Right atrium auricular region (tissue), 2 donors: ENCODE measurements at regions not wholly inside any gene's neighbourhood (a gene's known extent, or its start where the extent isn't known, plus 50 kb on each side); places are given as distances from the start of the nearest gene placed in this dataset.

Experiments used
- DNase-seq: peaks from one replicate; pipeline ENCODE4 v3.0.0-alpha.2; 2019; ENCODE audit warnings: low spot score
- H3K27ac ChIP-seq, 2 donors: fragments of 200-600 bp; sonication (generic); 1 replicate in 1 of 2; 2 replicates in 1 of 2; pipeline ENCODE4 v1.5.1; 2016 to 2019
- H3K27me3 ChIP-seq, 2 donors: fragments of 200-600 bp; sonication (generic); one replicate each; pipeline versions ENCODE4 v1.5.1 to v1.6.0; 2017 to 2019
- H3K36me3 ChIP-seq: fragments of 200-600 bp; sonication (generic); one replicate; pipeline ENCODE4 v1.5.1; 2016
- H3K4me1 ChIP-seq, 2 donors: fragments of 200-600 bp; sonication (generic); one replicate each; pipeline versions ENCODE4 v1.5.1 to v1.6.0; 2017 to 2019
- H3K4me3 ChIP-seq, 2 donors: fragments of 200-600 bp; sonication (generic); 1 replicate in 1 of 2; 2 replicates in 1 of 2; pipeline ENCODE4 v1.5.1; 2017 to 2019; ENCODE audit warnings: mild to moderate bottlenecking in 1 of 2, moderate library complexity in 1 of 2
- H3K9me3 ChIP-seq, 2 donors: fragments of 200-600 bp; sonication (generic); one replicate each; pipeline ENCODE4 v1.5.1; 2019
- TF ChIP-seq, protein P1 (sequence below), 2 donors: fragments of 200-600 bp; sonication (generic); IDR thresholded peaks; one replicate each; pipeline ENCODE4 v1.5.1; 2019; ENCODE audit warnings: antibody characterized with exemption in 2 of 2

DNA sequence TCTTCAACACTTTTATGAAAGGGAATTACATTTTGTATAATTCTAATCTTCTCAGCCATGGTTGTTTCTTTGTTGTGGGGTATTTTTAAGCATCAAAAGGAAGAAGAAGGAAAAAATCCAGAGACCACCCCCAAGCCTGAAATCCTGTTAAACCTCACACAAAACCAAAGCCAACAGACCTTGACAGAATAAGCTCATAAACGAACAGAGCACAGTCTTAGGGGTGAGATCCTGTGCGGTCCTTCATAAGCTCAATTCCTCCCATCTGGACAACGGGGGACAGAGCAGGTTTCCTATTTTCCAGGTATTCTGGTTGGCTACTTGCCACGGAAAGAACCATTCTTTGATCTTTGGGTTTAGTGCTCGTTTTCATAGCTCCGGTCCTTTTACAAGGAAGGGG, 151.3 kb upstream of the SULF2 start:
- DNase-seq = no peak
- H3K4me3 ChIP-seq = no peak overlapping the region
- H3K4me1 ChIP-seq = no peaks in the 10 kb centered on the region
- H3K27ac ChIP-seq = no peak overlapping the region
- H3K9me3 ChIP-seq = no peaks in the 10 kb centered on the region
- TF ChIP-seq, protein P1, sequence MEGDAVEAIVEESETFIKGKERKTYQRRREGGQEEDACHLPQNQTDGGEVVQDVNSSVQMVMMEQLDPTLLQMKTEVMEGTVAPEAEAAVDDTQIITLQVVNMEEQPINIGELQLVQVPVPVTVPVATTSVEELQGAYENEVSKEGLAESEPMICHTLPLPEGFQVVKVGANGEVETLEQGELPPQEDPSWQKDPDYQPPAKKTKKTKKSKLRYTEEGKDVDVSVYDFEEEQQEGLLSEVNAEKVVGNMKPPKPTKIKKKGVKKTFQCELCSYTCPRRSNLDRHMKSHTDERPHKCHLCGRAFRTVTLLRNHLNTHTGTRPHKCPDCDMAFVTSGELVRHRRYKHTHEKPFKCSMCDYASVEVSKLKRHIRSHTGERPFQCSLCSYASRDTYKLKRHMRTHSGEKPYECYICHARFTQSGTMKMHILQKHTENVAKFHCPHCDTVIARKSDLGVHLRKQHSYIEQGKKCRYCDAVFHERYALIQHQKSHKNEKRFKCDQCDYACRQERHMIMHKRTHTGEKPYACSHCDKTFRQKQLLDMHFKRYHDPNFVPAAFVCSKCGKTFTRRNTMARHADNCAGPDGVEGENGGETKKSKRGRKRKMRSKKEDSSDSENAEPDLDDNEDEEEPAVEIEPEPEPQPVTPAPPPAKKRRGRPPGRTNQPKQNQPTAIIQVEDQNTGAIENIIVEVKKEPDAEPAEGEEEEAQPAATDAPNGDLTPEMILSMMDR (IDR thresholded peaks at IDR 0.05) = no peak
- no peaks in the 10 kb centered on the region for H3K36me3 ChIP-seq
- no peaks in the 10 kb centered on the region for H3K27me3 ChIP-seq

DNA sequence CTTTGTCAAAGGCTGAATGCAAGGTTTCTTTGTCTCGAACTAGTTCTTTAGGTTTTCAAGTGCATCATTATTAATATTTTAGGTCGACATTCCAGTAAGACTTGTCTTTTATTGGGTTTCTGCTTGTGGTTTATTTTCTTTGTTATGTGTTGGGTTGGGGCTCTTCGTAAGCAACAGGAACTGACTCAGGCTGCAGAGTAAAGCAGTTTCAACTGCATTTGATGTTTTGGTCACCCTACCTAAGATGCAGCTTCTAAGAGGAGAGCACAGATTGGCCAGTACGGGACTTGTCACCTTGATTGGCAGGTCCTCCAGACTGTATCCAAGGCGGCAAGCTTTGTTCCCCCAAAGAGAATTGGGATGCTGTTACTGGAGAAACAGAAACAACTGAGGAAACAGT, 149.5 kb upstream of the SULF2 start:
- no peaks in the 10 kb centered on the region for H3K4me1 ChIP-seq
- H3K27ac ChIP-seq = no peak overlapping the region
- DNase-seq = no peak
- TF ChIP-seq, protein P1 (IDR thresholded peaks at IDR 0.05) = no peak
- H3K36me3 ChIP-seq = no peaks in the 10 kb centered on the region
- H3K27me3 ChIP-seq = no peaks in the 10 kb centered on the region
- H3K4me3 ChIP-seq = no peak overlapping the region
- H3K9me3 ChIP-seq = no peaks in the 10 kb centered on the region

DNA sequence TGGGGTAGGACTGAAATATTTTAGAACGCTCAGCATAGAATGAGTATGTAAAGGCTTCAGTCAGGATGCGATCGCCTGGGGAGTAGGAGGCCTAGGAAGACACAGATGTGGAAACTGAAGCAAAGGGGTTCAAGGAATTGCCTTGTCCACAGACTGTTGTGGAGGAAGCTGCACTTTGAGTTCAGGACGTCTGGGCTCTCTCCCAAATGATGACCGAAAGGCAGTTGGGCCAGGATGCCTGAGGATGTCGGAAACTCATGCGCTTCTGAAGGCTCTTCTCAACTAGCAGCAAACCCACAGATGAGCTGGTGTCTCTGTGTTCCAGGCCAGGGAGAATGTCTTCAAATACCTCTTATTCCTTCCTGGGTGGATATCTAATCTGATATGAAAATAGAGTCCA, 146.2 kb upstream of the SULF2 start:
- H3K36me3 ChIP-seq = no peaks in the 10 kb centered on the region
- H3K4me3 ChIP-seq = no peak overlapping the region
- H3K4me1 ChIP-seq = no peaks in the 10 kb centered on the region
- no peak overlapping the region for H3K27ac ChIP-seq
- TF ChIP-seq, protein P1 (IDR thresholded peaks at IDR 0.05) = no peak
- DNase-seq = no peak
- no peaks in the 10 kb centered on the region for H3K9me3 ChIP-seq
- H3K27me3 ChIP-seq = no peaks in the 10 kb centered on the region

DNA sequence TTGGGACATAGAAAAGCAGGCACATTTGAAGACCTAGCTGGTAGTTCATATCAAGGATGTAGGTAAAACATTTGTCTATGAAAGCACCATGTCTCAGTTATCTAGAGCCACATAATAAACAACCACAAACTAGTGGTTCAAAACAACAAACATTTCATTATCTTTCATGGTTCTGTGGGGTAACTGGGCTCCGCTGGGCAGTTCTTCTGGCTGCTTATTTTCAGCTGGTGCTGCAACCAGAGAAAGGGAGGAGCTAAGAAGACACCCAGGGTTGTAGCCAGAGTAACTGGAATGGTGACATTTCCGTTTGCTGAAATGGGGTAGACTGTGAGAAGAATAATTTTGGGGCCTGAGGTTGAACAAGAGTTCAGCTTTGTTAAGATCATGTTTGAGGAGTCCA, 145.7 kb upstream of the SULF2 start:
- H3K4me3 ChIP-seq = no peak overlapping the region

DNA sequence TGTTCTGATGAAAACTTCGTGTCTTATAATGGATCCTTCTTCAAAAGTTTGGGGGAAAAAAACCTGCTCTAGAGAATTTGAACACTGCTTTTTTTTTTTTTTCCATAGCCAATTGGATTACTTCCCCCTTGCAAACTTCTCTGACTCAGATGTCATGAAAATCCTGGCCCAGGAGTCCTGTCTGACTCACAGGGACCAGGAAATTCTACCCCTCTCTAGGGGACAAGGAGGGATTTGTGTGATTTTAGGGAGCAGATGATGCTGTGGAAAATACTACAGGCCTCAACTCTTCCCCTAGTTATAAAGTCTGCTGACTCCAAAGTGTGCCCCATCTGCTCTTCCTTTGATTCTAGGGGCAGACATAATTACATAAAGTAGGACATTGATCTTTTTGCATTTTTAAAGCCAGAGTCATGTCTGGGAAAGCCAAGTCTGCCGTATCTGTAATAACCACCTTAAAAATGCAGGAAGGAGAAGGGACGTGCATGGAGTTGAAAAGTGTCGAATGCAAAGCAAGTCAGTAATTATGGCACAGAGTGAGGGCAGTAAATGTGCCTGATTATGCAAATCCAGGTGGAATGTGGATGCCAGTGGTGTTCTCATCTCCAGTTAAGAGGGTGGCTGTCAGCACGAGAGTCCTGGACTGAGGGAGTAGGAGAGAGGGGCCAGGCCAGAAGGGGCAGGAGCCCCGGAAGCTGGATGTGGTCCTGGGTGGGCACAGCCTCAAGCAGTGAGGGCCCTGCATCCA, 144.3 kb upstream of the SULF2 start:
- no peak for DNase-seq
- H3K36me3 ChIP-seq = no peaks in the 10 kb centered on the region
- peaks cover 0 to under 1% of the 10 kb centered on the region in 2 donors for H3K27me3 ChIP-seq
- TF ChIP-seq, protein P1 (IDR thresholded peaks at IDR 0.05) = no peak
- no peak overlapping the region for H3K27ac ChIP-seq
- H3K4me1 ChIP-seq = no peaks in the 10 kb centered on the region
- H3K4me3 ChIP-seq = no peak overlapping the region
- no peaks in the 10 kb centered on the region for H3K9me3 ChIP-seq

More for the DNA sequence above, 145.7 kb upstream of the SULF2 start:
- H3K27me3 ChIP-seq = no peaks in the 10 kb centered on the region
- no peaks in the 10 kb centered on the region for H3K4me1 ChIP-seq
- TF ChIP-seq, protein P1 (IDR thresholded peaks at IDR 0.05) = no peak
- H3K36me3 ChIP-seq = no peaks in the 10 kb centered on the region
- DNase-seq = no peak
- H3K9me3 ChIP-seq = no peaks in the 10 kb centered on the region
- no peak overlapping the region for H3K27ac ChIP-seq

DNA sequence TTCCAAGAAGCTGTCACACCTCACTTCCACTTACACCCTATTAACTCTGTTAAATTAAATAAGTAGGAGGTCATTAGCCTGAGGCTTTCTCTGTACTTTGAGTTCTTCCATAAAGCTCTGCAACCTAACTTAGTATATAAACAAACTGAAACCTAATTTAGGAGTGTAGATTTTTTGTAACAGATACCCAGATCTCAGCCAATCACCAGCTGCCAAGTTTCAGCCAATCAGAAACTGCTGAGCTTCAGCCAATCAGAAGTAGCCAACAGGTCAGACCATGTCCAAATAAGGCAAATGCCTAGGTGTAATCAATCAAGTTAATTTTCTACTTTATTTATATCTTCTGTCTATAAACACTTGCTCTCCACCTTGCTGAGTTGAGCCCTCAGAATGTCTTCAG, 142.7 kb upstream of the SULF2 start:
- H3K36me3 ChIP-seq = no peaks in the 10 kb centered on the region
- TF ChIP-seq, protein P1 (IDR thresholded peaks at IDR 0.05) = no peak
- peaks cover 0 to 4% of the 10 kb centered on the region in 2 donors for H3K27me3 ChIP-seq
- DNase-seq = no peak
- H3K4me1 ChIP-seq = no peaks in the 10 kb centered on the region
- H3K9me3 ChIP-seq = no peaks in the 10 kb centered on the region
- no peak overlapping the region for H3K4me3 ChIP-seq
- no peak overlapping the region for H3K27ac ChIP-seq
